AG10803 (cell line): ENCODE measurements at regions not wholly inside any gene's neighbourhood (a gene's known extent, or its start where the extent isn't known, plus 50 kb on each side); places are given as distances from the start of the nearest gene placed in this dataset.

Experiments used
- DNase-seq: peaks from one replicate; pipeline ENCODE4 v3.0.0; 2010; ENCODE audit warnings: low read depth
- H3K4me3 ChIP-seq: 2 replicates; pipeline ENCODE4 v1.5.1; 2011; ENCODE audit warnings: mild to moderate bottlenecking, low read length, control low read depth
- CTCF ChIP-seq: conservative IDR thresholded peaks from 2 replicates; pipeline ENCODE4 v1.5.1; 2011; ENCODE audit warnings: mild to moderate bottlenecking, low read length, control low read depth, inconsistent platforms

DNA sequence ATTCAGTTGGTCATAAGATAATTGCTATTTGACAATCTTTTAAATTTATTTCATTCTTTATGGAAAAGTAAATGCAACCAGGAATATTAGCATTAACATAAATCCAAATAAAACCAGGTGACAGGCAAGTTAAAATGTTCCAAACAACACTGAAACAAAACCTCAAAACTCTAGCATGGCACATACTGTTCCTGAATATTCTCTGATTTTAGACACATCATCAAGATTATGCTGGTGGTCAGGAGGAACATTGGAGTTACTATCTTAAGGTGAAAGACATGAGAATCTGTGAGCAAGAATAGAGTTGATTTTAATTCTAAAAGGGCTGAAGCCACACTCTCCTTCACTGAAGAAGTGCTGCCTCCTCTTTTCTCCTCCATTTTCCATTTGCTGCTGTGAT, 421.0 kb upstream of the THBS1 start:
- DNase-seq, result no peak
- TF ChIP-seq CTCF, result no peak
- H3K4me3 ChIP-seq, result no peak overlapping the region

- H3K4me3 ChIP-seq, result no peak overlapping the region
- no peak for TF ChIP-seq CTCF
- peak; percentile 16 for DNase-seq
Measured at GRCh38 chr15:39161096-39161495, 419.8 kb upstream of the THBS1 start.

- no peak for TF ChIP-seq CTCF
Measured at GRCh38 chr15:39165020-39165706, 415.7 kb upstream of the THBS1 start.

GRCh38 chr15:39167164-39168058, 413.5 kb upstream of the THBS1 start:
- TF ChIP-seq CTCF, result no peak
- DNase-seq, result peak; percentile 91
- no peak overlapping the region for H3K4me3 ChIP-seq

More at GRCh38 chr15:39165020-39165706, 415.7 kb upstream of the THBS1 start:
- H3K4me3 ChIP-seq, result no peak overlapping the region
- peak; percentile 83 for DNase-seq

GRCh38 chr15:39171944-39172368, 408.9 kb upstream of the THBS1 start:
- H3K4me3 ChIP-seq, result no peak overlapping the region
- peak; percentile 61 for TF ChIP-seq CTCF
- peak; percentile 98 for DNase-seq

DNA sequence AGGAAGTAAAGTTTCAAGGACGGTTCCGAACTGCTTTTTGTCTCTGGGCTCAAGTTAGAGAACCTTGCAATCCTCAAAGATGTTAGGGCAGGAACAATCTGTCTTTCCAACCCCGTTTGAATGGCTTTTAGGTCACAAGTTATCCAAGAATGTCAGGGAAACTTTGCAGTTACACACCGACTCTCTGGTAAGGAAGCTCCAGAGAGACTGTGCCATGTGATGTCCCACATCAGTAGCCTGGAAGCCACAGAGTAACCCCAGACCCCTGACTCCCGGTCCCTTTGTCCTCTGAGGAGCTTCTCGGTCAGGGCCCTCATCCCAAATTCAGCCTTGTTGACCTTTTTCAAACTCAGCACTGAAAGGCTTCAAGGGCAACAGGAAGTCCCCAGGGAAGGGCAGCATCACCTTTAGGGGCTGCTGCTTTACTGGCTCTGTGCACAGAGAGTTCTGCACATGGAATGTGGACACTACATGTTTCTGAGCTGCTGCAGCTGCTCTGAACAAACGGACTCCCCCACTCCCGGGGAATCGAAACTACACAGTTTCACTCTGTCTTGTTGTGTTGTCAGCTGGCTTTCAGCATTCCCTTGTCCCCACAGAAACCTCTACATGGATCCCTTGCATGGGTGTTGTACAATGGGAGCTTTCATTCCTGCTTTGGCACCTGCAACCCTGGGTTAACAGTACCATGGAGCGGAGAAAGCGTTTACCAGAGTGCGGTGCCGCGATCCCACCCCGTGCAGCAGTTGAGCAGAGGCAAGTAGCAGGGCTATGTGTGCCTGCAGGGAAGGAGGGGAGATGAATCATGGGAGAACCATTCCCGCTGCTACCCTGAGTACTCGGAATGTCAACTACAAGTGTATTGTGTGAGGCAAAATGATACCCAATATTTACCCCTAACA, 408.2 kb upstream of the THBS1 start:
- TF ChIP-seq CTCF, result no peak
- DNase-seq, result peak; percentile 76
- H3K4me3 ChIP-seq, result no peak overlapping the region
